GM18498 (cell line): ENCODE measurements at regions not wholly inside any gene's neighbourhood (a gene's known extent, or its start where the extent isn't known, plus 50 kb on each side); places are given as distances from the start of the nearest gene placed in this dataset.

Source experiments
- ATAC-seq: cut with Tn5 transposase; IDR thresholded peaks from one replicate; pipeline ENCODE4 v1.9.1; 2021; ENCODE audit warnings: mild to moderate bottlenecking, moderate library complexity; ENCODE audit not compliant: unreplicated experiment

DNA sequence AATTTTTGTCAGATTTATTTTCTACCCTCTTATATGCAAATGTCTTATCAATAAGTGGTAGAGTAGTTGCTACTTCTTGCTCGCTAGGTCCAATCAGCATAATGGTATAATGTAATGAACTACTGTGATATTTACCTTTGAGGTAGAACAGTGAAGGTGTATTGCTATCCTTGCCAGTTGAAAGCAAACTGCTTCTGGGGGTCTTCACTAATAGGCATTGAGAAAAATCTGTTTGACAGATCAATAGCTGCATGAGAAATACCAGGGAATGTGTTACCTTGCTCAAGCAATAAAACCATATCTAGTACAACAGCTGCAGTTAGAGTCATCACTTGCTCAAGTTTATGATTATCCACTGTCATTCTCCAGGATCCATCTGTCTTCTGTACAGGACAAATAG, 50.1 kb upstream of the EFEMP1 start:
- no peak for ATAC-seq

DNA sequence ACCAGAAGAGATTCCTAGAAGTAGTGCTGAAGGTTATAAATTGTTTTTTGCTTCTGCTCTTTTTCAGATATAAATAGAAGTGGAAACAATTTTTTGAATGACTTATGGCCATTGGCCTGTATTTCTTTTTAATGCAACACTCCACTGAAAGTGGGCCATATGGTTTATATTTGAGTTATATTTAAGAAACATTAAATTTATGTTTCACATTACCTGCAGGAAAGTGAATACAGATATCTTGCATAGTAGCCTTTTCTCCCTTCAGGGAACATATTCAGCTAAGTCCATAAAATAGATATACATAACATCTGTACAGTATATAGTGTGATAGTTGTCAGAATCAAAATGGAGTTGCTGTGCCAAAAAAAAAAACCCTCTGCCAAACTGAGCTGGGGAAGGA, 53.1 kb upstream of the EFEMP1 start:
- ATAC-seq, result no peak

DNA sequence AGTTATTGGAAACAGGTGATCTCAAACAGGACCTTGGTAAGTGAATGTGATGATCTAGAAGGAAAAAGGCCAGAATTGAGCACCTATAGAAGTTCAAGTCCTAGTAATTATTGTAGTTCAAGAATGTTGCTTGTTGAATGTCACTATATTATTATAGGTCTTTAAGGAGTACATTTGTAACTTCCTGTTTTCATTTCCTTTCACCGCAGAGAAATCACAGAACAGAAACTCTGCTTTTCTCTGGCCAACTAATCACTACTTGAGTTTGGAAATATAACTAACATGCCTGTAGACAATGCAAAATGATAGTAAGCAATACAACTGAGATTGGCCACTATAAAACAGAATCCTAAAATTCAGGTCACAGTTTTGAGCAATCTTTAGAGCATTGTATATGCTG, 61.8 kb upstream of the EFEMP1 start:
- peak; percentile 96 for ATAC-seq

DNA sequence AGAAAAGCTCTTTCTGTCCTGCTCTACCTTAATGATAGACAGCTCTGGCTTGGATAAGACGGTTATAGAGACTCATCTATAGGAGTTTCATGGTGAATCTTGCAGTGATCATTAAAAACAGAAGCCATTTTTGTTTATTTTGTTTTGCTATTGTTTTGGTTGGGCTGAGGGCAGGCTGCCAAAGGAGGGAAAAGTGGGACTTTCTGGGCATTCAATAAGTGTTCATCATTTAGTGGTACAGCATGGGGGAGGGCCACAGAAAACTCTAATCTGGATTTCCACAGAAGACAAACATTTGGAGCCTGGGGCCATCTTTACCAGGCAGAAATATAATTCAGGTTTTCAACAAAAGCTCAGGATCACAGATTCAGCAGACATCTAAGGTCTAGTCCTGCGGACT, 62.4 kb upstream of the EFEMP1 start:
- ATAC-seq, result no peak

DNA sequence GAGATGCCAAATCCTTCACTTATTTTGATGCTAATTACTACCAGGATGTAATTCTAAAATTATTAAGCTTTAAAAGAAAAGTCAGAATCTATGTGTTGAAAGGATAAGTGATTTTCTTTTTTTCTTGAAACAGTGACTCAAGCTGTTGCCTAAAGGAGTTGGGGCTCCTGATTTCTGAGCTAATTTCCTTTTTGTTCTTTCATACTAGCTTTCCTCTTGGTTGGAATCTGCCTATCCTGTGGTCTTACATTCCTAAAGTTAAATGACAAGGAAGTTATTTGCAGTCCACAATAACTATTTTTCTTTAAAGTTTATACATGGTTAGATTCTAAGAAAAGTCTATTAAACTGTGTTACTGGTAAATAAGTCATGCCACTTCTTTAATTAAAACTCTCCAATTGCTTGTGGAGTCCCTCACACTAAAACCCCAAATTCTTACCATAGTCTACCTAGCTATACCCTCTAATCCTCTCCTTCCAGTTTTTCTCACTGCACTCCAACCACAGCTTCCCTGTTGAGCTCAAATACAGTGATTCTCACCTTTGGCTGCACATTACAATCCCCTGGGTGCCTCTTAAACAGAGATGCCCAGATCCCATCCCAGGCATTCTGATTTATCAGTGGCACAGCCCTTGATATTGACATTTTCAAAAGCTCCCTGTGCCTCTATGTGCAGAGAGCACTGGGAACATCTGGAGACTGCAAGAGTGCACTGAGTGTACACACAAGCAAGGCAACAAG, 63.3 kb upstream of the EFEMP1 start:
- no peak for ATAC-seq

DNA sequence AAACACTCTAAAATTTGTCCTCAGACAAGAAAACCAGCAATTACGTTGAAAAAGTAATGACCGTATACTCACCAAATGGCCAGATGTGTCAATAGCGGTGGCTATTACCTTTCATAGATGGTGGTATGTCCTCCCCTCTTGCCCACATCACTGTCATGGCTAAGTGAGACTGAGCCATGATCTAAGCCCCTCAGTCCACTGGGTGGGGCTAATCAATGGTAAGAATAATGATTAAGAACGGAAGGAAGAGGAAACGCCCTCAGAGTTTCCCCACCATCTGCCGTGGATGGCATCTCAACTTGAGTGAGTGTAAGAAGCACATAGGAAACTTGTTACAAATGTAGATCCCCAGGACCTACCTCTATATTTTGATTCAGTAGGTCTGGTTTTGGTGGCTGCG, 65.8 kb upstream of the EFEMP1 start:
- no peak for ATAC-seq

DNA sequence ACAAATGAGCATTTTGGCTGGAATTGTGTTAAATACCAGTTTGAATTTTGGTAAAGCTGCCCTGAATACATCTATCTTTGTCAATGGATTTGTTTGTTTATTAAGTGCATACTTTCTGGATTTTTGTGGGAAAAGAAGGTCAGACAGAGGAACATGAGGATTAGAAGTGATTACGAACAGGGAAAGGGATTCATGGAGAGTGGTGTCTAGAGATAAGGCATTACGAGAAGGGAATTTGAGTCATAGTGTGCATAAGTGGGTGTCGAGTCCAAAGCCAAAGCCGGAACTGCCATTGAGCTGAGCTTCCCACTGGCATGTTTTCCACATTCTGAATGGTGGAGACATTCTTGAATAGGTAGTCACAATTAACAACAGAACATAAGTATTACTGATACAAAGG, 68.9 kb upstream of the EFEMP1 start:
- no peak for ATAC-seq

DNA sequence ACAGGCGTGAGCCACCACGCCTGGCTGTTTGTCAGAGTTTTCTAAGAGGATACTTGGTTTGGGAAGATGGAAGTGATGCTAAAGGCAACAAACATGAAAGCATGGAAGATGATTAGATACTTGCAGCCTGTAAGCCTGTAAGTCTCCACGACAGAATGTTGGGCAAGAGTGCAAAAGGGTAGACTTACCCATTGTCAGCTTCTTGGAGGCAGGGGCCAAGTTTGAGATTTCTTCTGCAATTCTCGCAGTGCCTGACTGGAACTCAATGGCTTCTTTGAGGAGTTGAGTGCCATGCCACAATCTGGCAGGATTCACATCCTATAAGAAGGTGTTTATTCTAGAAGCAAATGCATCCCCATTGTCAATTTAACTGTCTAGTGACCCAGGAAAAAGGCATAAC, 70.1 kb upstream of the EFEMP1 start:
- no peak for ATAC-seq

DNA sequence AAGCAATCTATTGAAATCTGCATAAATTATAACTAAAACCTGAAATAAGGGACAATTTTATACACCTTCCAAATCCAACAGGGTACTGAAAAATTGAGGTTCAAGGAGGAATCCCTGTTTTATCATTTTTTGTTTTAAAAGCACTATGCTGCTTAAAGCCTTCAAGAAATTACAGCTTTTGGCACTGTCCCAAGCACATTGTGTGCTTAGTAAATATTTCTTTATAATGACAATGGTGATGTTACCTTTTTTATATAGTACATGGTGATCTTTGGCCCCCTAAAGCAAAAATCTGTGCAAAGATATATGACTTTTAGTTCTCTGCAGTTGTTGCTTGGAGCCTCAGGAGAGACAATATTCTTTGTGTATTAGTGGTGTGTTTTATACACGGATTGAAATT, 71.6 kb upstream of the EFEMP1 start:
- ATAC-seq, result no peak

DNA sequence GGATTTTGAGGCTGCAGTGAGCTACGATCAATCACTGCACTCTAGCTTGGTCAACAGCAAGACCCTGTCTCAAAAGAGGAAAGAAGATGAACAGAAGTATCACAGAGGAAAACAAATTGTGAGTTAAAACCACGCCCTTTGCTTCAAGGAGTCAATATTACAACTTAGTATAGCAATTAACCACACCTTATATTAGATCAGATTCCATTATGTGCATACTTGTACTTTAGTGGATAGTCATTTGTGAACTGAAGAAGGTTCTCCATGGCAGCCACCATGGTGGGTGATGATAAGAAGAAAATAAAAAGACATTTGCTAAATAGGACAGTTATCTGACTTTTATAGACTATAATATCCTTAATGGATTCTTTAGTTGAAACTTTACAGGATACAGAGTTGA, 72.3 kb upstream of the EFEMP1 start:
- ATAC-seq, result no peak

DNA sequence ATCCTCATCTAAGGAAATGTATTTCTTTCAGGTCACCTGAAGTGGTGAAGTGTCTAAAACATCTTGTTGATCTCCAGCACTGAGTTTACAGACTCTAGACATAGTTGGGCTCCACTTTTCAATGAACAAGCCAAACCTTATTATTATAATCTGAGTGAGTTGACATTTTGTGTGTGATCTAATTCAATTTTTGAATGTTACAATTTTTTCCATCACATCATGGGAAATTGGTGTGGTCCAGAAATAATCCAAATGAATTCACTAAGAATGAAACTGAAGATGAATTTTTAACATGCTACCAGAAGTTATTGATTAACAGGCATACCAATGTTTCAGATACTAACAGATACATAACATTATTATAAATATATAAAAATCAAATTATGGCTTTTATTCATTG, 75.6 kb upstream of the EFEMP1 start:
- ATAC-seq, result no peak

DNA sequence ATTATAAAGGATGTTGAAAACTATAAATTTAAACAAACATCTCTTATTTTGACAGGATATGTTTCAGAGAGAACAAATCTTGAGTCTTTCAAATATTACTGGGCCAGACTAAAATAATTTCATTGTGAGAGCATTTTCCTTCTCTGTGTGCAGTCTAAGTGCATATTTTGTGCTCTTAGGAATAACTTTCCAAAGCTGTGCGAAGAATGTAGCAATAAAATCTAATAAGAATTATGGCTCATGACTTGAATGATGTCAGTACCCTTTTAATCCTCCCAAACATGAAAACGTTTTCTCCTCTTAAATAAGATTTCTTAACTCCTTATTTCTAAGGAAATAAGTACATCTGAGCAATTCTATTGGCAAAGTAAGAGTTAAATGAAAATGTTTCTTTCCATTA, 76.2 kb upstream of the EFEMP1 start:
- ATAC-seq, result no peak

DNA sequence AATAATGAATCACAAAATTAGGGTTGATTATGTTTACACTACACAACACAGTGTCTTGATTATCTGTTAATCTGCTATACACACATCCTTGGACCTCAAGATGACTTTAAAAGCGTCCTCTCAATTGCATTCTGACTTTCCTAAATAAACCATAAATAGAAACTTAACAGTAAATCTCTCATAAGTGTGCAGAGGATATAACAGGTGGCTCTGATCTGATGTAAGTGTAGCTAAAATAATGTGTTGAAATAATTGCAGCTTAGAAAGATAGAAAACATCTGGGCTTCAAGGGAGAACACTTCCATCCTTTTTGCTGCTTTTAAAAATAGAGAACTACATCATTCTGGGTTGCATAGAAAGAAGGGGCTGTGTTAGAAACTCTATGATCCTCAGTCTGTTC, 78.4 kb upstream of the EFEMP1 start:
- ATAC-seq, result no peak

DNA sequence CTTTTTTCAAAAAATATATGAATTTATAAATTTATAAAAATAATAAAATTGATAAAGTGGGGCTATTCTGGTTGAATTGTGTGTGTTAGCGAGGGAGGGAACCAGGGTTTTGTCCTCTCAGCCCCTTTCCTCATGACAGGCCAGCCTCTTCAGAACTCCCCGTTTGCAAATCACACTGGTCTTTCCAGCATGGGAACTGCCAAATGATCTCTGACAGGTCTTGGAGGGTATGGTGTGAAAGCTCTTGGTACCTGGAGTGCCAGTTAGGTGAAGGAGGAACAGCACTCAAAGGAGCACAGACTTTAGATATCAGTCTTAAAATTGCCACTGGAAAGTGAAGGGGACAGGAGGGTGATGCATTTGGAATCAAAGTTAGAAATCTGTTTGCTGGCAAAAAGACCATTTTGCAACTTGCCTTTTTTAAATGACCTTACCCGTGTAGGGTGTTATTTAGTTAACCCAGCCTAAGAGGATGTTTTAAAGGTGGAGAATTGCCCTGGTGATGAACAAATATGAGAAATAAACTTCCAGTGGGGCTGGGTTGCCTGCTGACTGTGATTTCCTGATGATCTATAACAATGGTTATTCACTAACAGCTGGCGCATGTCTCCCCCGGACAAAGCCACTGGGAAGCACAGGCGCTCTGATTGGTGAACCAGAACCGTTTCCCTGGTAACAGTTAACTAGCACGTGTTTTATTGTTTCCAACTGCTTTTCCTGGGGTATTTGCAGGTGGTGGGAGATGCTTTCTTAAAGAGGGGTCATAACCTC, 85.3 kb upstream of the EFEMP1 start:
- ATAC-seq, result no peak

DNA sequence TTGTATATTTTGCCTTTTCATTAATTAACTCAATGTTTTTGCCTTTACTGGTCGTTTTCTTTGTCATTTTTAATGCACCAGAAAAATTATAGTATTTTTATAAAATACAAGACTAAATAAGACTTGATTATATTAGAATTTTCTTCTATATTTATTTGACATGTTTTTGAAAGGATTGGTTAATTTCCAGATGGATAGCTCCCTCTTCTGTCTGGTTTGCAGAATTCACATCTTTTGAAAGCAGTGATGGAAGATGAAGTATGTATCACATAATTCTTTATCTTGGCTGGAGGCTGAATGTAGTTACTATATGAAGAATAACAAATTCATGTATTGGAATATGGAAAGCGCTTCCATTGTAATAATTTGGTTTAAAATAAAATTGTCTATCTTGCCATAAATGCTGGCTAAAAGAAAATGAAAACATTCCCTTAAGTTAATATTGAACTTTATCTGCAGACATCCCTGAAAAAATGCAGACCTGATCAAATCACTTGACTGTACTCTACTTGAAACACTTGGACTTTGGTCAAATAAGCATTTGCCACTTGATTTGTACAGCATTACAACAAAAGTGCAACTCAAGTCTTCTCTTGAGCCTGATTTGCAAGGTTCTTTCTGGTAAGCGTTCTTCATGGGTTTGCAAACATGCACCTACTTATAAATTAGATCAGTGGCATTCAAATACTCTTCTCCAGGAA, 86.3 kb upstream of the EFEMP1 start:
- ATAC-seq, result no peak

DNA sequence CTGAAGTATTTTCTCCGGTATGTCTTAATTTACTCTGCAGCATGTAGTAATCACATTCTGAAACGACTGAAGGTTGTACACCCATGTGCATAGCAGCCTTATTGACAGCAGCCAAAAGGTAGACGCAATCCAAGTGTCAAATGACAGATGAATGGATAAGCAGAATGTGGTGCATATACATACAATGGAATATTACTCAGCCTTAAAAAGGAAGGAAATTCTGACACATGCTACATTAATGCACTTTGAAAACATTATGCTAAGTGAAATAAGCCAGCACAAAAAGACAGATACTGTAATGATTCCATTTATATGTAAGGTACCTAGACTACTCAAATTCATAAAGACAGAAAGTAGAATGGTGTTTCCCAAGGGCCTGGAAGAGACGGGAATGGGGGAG, 88.0 kb upstream of the EFEMP1 start:
- no peak for ATAC-seq

DNA sequence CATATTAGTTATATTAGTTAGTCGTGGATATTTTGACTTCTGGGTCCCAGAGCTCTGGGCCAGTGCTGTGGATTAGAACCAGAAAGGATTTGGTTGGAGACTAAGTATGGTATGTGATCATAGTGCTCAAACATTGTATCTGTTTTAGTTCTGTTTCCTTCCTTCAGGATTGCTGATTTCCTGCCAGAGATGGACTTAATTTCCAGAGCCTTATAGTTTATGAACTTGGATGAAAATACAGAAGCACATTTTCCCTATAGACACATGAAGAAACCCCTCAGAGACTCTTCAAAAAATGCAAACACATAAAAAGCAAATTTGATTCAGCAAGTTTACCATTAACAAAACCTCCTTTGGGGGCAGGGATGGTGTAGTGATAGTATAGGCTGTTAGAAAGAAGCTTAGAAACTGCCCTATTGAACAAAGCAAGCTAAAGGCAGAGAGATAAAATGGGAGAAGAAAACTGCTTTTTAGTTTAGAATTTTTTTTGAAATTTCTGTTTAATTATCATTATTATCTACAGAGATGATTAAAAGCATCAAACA, 88.7 kb upstream of the EFEMP1 start:
- no peak for ATAC-seq

DNA sequence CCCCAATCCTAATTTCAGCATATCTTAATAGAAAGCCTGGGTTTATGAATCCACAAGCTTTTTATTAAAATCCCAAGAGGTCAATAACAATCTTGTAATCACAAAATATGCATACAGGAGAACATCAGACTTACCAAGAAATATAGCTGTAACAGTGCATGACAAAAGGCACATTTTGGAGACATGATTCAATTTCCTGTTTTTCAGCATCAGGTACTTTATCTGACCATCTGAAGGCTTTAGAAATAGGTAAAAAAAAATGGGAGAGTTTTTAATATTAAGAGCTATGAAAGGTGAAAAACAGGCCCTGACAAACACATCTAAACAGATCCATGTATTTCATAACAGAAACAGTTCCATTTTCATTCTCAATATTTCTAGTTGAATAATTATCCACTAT, 89.9 kb upstream of the EFEMP1 start:
- ATAC-seq, result no peak

DNA sequence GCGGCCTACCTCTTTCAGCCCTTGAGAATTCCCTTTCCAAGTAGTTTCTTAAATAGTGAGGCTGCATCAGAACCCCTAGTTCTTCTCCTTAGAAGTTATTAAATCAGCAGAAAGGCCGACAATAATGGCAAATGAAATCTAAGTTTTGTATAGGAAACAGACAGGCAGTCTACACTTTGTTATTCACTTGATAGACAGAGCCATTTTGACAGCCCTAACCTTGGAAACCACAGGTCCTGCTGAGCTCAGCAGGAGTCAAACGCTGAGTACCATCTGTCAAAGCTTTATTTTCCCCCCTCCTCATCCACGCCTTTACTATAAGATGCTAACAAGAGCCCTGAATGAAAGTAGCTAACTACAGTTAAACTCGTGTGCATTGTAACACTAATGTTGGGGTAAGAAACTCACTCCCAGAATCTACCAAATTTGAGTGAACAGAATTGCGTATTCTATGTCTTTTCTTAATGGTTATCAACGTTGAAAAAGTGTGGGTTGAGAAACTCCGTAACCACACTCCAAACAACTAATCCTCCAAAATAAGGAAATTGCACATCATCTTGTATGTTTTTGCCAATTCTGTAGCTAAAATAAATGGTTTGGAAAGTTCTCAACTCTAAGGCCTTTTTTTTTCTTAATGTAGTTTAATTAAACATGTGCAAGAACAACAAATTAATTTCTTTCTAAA, 90.6 kb upstream of the EFEMP1 start:
- no peak for ATAC-seq

DNA sequence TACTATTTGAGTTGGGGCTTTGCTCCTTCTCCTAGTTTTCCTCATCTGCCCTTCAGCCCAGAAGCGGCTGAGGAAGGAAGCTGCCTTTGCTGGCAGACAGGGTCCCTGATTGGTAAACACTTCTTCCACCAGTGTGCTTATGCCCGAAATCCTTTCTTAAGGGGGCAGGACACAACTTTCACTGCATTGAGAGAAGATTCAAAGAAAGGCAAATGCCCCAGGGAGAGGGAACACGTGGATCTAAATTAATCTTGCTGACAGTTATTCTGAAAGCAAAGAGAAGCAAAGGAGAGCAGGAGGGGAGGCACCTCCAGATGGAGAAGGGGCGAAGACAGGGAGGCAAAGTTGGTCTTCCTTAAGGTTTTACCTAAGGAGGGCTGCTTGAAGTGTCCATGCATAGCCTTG, 92.1 kb upstream of the EFEMP1 start:
- no peak for ATAC-seq

DNA sequence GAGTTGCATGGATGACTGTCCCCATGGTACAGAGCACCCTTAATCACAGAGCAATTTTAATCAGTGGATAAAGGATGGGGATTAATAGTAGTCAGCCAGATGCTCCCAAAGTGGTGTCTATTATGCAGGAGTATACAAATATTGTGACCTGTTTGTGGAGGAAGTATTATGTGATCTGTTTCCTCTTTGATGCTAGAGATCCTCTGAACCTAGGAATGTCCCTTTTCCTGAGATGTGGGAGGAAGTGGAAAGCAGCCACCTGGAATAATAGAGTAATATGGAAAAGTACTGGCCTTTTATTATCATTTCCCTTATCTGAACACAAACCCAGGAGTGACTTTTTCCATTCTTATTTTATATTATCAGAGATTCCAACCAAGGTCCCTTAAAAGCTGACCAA, 94.2 kb upstream of the EFEMP1 start:
- ATAC-seq, result no peak
